ENCODE measurements at regions not wholly inside any gene's neighbourhood (a gene's known extent, or its start where the extent isn't known, plus 50 kb on each side); places are given as distances from the start of the nearest gene placed in this dataset.
"Not testable (repeated sequence)": the region's sequence is repeated elsewhere in the genome, so short reads cannot be mapped to it uniquely, and the experiment has no call there.

- DNase-seq: not testable (repeated sequence)
Observed at GRCh38 chr2:47689118-47689517, 93.8 kb upstream of the MSH6 start.

GRCh38 chr2:47688561-47688960 is 94.4 kb upstream of the MSH6 start:
- DNase-seq: no peak

GRCh38 chr2:47687856-47688255 is 95.1 kb upstream of the MSH6 start:
- DNase-seq: no peak

GRCh38 chr2:47686018-47686417 is 96.9 kb upstream of the MSH6 start:
- DNase-seq: no peak

- DNase-seq: no peak
Observed at GRCh38 chr2:47682216-47682749, 100.7 kb upstream of the MSH6 start.

GRCh38 chr2:47676261-47676926 is 105.6 kb upstream of the KCNK12 start:
- no peak for DNase-seq

GRCh38 chr2:47675196-47675825 is 104.5 kb upstream of the KCNK12 start:
- no peak for DNase-seq

GRCh38 chr2:47666332-47666731 is 95.5 kb upstream of the KCNK12 start:
- DNase-seq: no peak

GRCh38 chr2:47664817-47665216 is 94.0 kb upstream of the KCNK12 start:
- no peak for DNase-seq

- DNase-seq: no peak
Observed at GRCh38 chr2:47662552-47662951, 91.8 kb upstream of the KCNK12 start.

- no peak for DNase-seq
Observed at GRCh38 chr2:47661310-47661709, 90.5 kb upstream of the KCNK12 start.

GRCh38 chr2:47660168-47660567 is 89.4 kb upstream of the KCNK12 start:
- DNase-seq: no peak

- DNase-seq: no peak
Observed at GRCh38 chr2:47658646-47659320, 88.0 kb upstream of the KCNK12 start.

GRCh38 chr2:47657886-47658489 is 87.2 kb upstream of the KCNK12 start:
- DNase-seq: no peak

GRCh38 chr2:47656715-47657600 is 86.2 kb upstream of the KCNK12 start:
- DNase-seq: no peak

GRCh38 chr2:47655563-47655880 is 84.7 kb upstream of the KCNK12 start:
- no peak for DNase-seq

- no peak for DNase-seq
Observed at GRCh38 chr2:47654790-47655562, 84.2 kb upstream of the KCNK12 start.

- DNase-seq: no peak
Observed at GRCh38 chr2:47653902-47654789, 83.4 kb upstream of the KCNK12 start.

GRCh38 chr2:47653036-47653435 is 82.3 kb upstream of the KCNK12 start:
- DNase-seq: no peak

GRCh38 chr2:47652061-47652690 is 81.4 kb upstream of the KCNK12 start:
- DNase-seq: no peak
